ENCODE measurements at regions not wholly inside any gene's neighbourhood (a gene's known extent, or its start where the extent isn't known, plus 50 kb on each side); places are given as distances from the start of the nearest gene placed in this dataset.
A peak's percentile ranks its signal among the peaks of the same experiment; 100 is the strongest.

DNA sequence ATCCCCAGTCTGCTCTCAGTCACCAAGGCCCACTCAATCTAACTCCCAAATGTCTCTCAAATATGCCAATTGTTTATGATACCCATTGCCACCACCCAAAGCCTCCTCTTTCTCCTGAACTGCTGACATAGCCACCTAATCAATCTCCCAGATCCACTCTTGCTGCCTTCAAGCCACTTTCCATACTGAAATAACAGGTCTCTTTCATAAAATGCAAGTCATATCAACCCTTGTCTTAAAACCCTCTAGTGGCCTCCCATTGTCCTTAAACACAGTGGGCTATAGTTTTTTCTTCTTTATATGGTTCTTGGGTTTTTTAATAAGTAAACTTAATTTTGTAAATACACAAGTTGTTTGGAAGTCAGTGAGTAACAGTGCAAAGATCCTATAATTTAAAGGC, 155.2 kb upstream of the ZC3H12C start:
- ATAC-seq (no peak), DNase-seq (no peak)
- Histone ChIP-seq H3K27ac (ENCODE audit: low read length) (no peak overlapping the region), H3K27me3 (ENCODE audit: control insufficient read depth, insufficient read depth) (no peaks in the 10 kb centered on the region), H3K9me3 (ENCODE audit: control insufficient read depth, low read length) (no peaks in the 10 kb centered on the region), H3K4me3 (ENCODE audit: low read length) (no peak overlapping the region), H3K4me1 (ENCODE audit: control insufficient read depth, insufficient read depth, low read length) (no peaks in the 10 kb centered on the region)
- intact Hi-C loops (cut with DNase I), result loop anchor here in 1 of 4 donors (10.0 kb wide), 1 partner anchor 1243 kb away; no protein-coding TSS in a partner anchor

DNA sequence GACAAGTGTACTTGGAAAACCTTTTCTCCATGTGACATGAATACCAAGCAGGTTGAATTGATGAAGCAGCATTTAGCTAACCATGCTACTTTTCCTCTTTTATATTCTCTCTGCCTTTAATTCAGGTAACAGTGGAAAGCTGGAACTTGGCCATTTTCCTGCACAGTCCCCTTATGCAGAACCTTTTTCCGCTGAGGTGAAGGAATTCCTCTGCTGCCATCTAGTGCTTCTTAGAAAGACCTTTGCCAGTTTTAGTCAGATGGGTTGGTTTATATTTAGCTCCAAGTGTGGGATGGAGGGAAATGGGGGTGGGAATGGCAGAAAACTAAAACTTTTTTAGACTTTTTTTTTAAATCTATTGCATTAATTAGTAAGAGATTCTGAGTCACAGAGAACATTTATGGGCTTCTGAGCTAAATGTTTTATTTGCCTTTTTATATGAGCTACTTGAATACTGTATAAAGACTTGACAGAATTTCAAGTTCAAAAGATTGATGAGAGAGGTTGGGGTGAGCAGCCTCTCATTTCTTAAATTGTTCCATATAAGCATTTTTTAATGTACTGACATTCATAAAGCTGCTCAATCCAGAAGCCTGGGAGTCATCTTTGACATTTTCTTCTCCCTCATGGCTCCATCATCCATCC, 153.9 kb upstream of the ZC3H12C start:
- Histone ChIP-seq H3K4me1 (ENCODE audit: control insufficient read depth, insufficient read depth, low read length) (no peaks in the 10 kb centered on the region), H3K27me3 (ENCODE audit: control insufficient read depth, insufficient read depth) (no peaks in the 10 kb centered on the region), H3K27ac (ENCODE audit: low read length) (no peak overlapping the region), H3K9me3 (ENCODE audit: control insufficient read depth, low read length) (no peaks in the 10 kb centered on the region), H3K4me3 (ENCODE audit: low read length) (no peak overlapping the region)
- ATAC-seq (peak; percentile 62 to 69), DNase-seq (no peak)
- WGBS, result 5% methylated on average over 1 of the region's 1 CpG
- intact Hi-C loops (cut with DNase I), result loop anchor here in 1 of 4 donors (10.0 kb wide), 1 partner anchor 1244 kb away; no protein-coding TSS in a partner anchor

DNA sequence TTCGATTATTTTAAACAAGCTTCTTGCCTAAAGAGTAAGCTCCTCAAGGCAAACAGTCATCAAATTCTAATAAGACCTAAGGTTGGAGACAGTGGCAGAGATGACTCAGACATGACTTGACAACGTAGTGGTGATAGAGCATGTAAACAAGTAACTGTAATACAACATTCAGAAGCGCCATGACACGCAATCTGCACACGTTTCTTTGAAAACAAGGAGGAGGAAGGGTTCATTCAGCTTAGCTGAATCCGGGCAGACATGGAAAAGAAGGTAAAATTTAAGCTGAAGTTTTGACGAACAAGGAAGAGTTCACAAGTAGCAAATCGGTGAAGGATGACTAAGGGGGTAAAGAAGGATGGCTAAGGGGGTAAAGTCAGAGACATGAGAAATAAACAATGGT, 152.4 kb upstream of the ZC3H12C start:
- whole genome bisulfite sequencing, result 85% methylated on average over 8 of the region's 8 CpGs
- DNase-seq (no peak), ATAC-seq (no peak)
- no peak overlapping the region for H3K4me3 ChIP-seq (ENCODE audit: low read length)
- no peaks in the 10 kb centered on the region for H3K9me3 ChIP-seq (ENCODE audit: control insufficient read depth, low read length)
- H3K27me3 ChIP-seq (ENCODE audit: control insufficient read depth, insufficient read depth), result no peaks in the 10 kb centered on the region
- intact Hi-C loops (cut with DNase I), result loop anchor here in 3 of 4 donors (10.0 kb wide), 2 partner anchors 234 to 434 kb away; no protein-coding TSS in a partner anchor
- H3K4me1 ChIP-seq (ENCODE audit: control insufficient read depth, insufficient read depth, low read length), result no peaks in the 10 kb centered on the region
- H3K27ac ChIP-seq (ENCODE audit: low read length), result no peak overlapping the region

- Histone ChIP-seq H3K9me3 (ENCODE audit: control insufficient read depth, low read length) (no peaks in the 10 kb centered on the region), H3K27ac (ENCODE audit: low read length) (no peak overlapping the region), H3K4me3 (ENCODE audit: low read length) (peak overlapping the region; percentile 2), H3K4me1 (ENCODE audit: control insufficient read depth, insufficient read depth, low read length) (no peaks in the 10 kb centered on the region), H3K27me3 (ENCODE audit: control insufficient read depth, insufficient read depth) (no peaks in the 10 kb centered on the region)
- DNase-seq (no peak), ATAC-seq (peak in 1 of 2 donors; percentile 9)
- intact Hi-C loops (cut with DNase I), result loop anchor here in 3 of 4 donors (5.0 to 10.0 kb wide), 3 partner anchors 147 to 429 kb away; partner anchors contain the start of gene ZC3H12C (in 1 of the 3)
- WGBS, result 58% methylated on average over 6 of the region's 6 CpGs
Observed at GRCh38 chr11:109945626-109946321, 147.4 kb upstream of the ZC3H12C start.

- 9% methylated on average over 8 of the region's 8 CpGs for WGBS
- Histone ChIP-seq H3K27ac (ENCODE audit: low read length) (peak overlapping the region; percentile 82), H3K4me1 (ENCODE audit: control insufficient read depth, insufficient read depth, low read length) (no peaks in the 10 kb centered on the region), H3K9me3 (ENCODE audit: control insufficient read depth, low read length) (no peaks in the 10 kb centered on the region), H3K27me3 (ENCODE audit: control insufficient read depth, insufficient read depth) (no peaks in the 10 kb centered on the region), H3K4me3 (ENCODE audit: low read length) (peak overlapping the region; percentile 72)
- DNase-seq (peak; percentile 89 to 95 (median 91)), ATAC-seq (peak; percentile 99)
- intact Hi-C loops (cut with DNase I), result loop anchor here in 3 of 4 donors (5.0 to 10.0 kb wide), 3 partner anchors 146 to 428 kb away; partner anchors contain the start of gene ZC3H12C (in 1 of the 3)
Observed at GRCh38 chr11:109946322-109946846, 146.8 kb upstream of the ZC3H12C start.

DNA sequence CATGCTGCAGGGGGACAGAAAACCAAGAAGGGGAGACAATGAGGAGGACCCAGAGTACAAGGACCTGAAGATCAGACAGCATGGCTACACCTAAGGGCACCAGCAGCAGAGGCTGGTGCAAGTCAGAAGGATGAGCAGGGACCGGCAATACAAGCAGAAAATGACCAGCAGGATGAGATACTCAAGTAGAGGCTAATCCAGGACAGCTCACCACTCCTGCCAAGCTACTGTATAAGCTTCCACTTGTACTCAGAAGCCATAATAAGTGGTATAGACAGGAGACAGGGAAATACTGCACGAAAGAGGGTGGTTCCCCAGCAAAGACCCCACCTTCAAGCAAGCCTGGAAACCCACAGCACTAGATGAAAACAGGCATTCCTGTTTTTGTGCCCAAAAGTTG, 138.7 kb upstream of the ZC3H12C start:
- no peak overlapping the region for H3K4me3 ChIP-seq (ENCODE audit: low read length)
- no peak for ATAC-seq
- WGBS, result 92% methylated on average over 2 of the region's 2 CpGs

GRCh38 chr11:109956124-109956793, 136.9 kb upstream of the ZC3H12C start:
- Histone ChIP-seq H3K27me3 (ENCODE audit: control insufficient read depth, insufficient read depth) (no peaks in the 10 kb centered on the region), H3K4me1 (ENCODE audit: control insufficient read depth, insufficient read depth, low read length) (no peaks in the 10 kb centered on the region), H3K9me3 (ENCODE audit: control insufficient read depth, low read length) (no peaks in the 10 kb centered on the region), H3K4me3 (ENCODE audit: low read length) (no peak overlapping the region), H3K27ac (ENCODE audit: low read length) (no peak overlapping the region)
- ATAC-seq (no peak), DNase-seq (no peak)
- intact Hi-C loops (cut with DNase I), result loop anchor here in 1 of 4 donors (10.0 kb wide), 1 partner anchor 139 kb away; the partner anchor contains the start of gene ZC3H12C
- 79% methylated on average over 3 of the region's 3 CpGs for WGBS

More for the DNA sequence above, 138.7 kb upstream of the ZC3H12C start:
- H3K9me3 ChIP-seq (ENCODE audit: control insufficient read depth, low read length), result no peaks in the 10 kb centered on the region
- intact Hi-C loops (cut with DNase I), result loop anchor here in 2 of 4 donors (5.0 to 10.0 kb wide), 2 partner anchors 138 to 140 kb away; partner anchors contain the start of gene ZC3H12C (in 2 of the 2)
- H3K27me3 ChIP-seq (ENCODE audit: control insufficient read depth, insufficient read depth), result no peaks in the 10 kb centered on the region
- no peak for DNase-seq
- no peaks in the 10 kb centered on the region for H3K4me1 ChIP-seq (ENCODE audit: control insufficient read depth, insufficient read depth, low read length)
- H3K27ac ChIP-seq (ENCODE audit: low read length), result no peak overlapping the region

DNA sequence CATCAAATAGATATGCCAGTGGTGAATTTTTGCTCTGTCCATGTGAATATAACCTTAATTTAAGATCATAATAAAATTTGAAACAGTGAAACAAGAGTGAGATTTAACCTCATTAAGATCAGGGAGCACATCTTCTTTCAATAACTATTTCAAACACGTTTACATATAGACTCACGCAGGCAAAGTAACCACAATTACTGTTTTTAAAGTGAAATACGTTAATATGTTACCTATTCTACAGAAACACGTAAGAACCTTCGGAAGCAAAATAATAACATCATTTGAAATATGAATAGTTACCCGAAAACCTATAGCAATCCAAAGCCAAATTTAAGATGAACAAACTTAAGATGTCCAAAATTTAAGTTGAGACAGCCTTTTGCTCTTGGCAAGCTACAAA, 136.2 kb upstream of the ZC3H12C start:
- H3K27ac ChIP-seq (ENCODE audit: low read length), result no peak overlapping the region
- H3K9me3 ChIP-seq (ENCODE audit: control insufficient read depth, low read length), result no peaks in the 10 kb centered on the region
- intact Hi-C loops (cut with DNase I), result loop anchor here in 1 of 4 donors (10.0 kb wide), 1 partner anchor 138 kb away; the partner anchor contains the start of gene ZC3H12C
- WGBS, result 90% methylated on average over 6 of the region's 6 CpGs
- ATAC-seq (no peak), DNase-seq (no peak)
- no peaks in the 10 kb centered on the region for H3K27me3 ChIP-seq (ENCODE audit: control insufficient read depth, insufficient read depth)
- no peak overlapping the region for H3K4me3 ChIP-seq (ENCODE audit: low read length)
- H3K4me1 ChIP-seq (ENCODE audit: control insufficient read depth, insufficient read depth, low read length), result no peaks in the 10 kb centered on the region

DNA sequence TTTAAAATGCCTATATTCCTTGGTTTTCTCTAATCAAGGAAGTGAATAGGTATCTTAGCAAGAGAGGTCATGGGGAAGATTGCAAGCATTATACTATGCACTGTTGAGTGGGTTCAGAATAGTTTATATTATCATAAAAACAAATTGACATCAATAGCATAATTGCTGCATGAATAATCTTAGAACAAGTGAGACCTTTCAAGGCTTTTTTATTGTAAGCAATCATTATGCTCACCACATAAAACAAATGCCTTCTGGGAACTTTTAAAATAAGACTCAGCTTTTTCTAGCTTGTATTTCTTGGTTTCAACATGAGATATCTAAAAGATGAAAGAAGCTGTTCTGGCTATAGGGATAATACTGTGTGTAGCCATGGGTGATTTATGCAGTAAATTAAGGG, 135.6 kb upstream of the ZC3H12C start:
- H3K27ac ChIP-seq (ENCODE audit: low read length), result no peak overlapping the region
- no peaks in the 10 kb centered on the region for H3K27me3 ChIP-seq (ENCODE audit: control insufficient read depth, insufficient read depth)
- no peak overlapping the region for H3K4me3 ChIP-seq (ENCODE audit: low read length)
- ATAC-seq, result no peak
- DNase-seq, result no peak
- intact Hi-C loops (cut with DNase I), result loop anchor here in 1 of 4 donors (10.0 kb wide), 1 partner anchor 137 kb away; the partner anchor contains the start of gene ZC3H12C
- H3K9me3 ChIP-seq (ENCODE audit: control insufficient read depth, low read length), result no peaks in the 10 kb centered on the region
- H3K4me1 ChIP-seq (ENCODE audit: control insufficient read depth, insufficient read depth, low read length), result no peaks in the 10 kb centered on the region

DNA sequence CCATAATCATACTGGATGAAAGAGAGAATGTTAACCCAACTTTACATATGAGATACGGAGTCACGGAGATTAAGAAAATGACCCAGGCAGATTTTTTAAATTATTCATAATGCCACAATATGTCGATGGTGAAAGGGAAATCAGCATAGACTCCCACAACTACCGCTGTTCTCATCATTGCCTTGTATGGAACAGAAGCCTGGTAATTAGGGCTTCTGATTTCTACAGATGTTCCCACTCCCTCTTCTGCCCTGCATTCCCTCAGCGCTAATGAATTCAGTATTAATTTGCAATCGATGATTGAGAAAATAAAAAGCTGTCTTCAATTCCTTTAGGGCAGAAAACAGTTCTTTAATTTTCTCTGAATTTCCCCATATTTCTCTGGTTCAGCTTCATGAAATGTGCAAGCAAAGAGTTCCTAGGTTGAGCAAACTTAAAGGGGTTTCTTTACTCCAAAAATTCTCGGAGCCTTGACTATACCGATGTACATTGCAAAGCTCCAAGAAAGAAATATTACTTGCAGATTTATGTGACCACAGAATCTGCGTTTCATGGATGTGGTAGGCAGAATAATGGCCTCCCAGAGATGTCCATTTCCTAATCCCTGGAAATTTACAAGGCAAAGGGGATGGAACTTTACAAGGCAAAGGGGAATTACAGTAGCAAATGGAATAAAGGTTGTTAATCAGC, 134.9 kb upstream of the ZC3H12C start:
- Histone ChIP-seq H3K27me3 (ENCODE audit: control insufficient read depth, insufficient read depth) (no peaks in the 10 kb centered on the region), H3K27ac (ENCODE audit: low read length) (no peak overlapping the region), H3K9me3 (ENCODE audit: control insufficient read depth, low read length) (no peaks in the 10 kb centered on the region), H3K4me1 (ENCODE audit: control insufficient read depth, insufficient read depth, low read length) (no peaks in the 10 kb centered on the region), H3K4me3 (ENCODE audit: low read length) (no peak overlapping the region)
- no peak for ATAC-seq
- no peak for DNase-seq
- WGBS, result 88% methylated on average over 9 of the region's 9 CpGs
- intact Hi-C loops (cut with DNase I), result loop anchor here in 1 of 4 donors (10.0 kb wide), 1 partner anchor 137 kb away; the partner anchor contains the start of gene ZC3H12C

Data from right cardiac atrium (tissue), 5 donors.